ENCODE measurements at regions not wholly inside any gene's neighbourhood (a gene's known extent, or its start where the extent isn't known, plus 50 kb on each side); places are given as distances from the start of the nearest gene placed in this dataset.

DNA sequence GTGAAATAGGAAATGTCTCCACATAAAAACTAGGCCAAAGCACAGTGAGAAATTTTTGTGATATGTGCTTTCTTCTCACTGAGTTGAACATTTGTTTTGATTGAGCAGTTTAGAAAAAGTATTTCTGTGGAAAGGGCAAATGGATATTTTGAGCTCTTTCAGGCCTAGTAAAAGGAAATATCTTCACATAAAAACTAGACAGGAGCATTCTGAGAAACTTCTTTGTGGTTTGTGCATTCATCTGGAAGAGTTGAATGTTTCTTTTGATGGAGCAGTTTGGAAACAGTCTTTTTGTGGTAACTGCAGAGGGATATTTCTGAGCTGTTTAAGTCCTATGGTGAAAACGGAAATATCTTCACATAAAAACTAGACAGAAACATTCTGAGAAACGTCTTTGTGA, 582.7 kb upstream of the ALG10B start:
- ATAC-seq (no peak), DNase-seq (no peak)
- TF ChIP-seq, protein P1, sequence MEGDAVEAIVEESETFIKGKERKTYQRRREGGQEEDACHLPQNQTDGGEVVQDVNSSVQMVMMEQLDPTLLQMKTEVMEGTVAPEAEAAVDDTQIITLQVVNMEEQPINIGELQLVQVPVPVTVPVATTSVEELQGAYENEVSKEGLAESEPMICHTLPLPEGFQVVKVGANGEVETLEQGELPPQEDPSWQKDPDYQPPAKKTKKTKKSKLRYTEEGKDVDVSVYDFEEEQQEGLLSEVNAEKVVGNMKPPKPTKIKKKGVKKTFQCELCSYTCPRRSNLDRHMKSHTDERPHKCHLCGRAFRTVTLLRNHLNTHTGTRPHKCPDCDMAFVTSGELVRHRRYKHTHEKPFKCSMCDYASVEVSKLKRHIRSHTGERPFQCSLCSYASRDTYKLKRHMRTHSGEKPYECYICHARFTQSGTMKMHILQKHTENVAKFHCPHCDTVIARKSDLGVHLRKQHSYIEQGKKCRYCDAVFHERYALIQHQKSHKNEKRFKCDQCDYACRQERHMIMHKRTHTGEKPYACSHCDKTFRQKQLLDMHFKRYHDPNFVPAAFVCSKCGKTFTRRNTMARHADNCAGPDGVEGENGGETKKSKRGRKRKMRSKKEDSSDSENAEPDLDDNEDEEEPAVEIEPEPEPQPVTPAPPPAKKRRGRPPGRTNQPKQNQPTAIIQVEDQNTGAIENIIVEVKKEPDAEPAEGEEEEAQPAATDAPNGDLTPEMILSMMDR (IDR thresholded peaks at IDR 0.05): no peak
- TF ChIP-seq POLR2A (IDR thresholded peaks at IDR 0.05): no peak
- Histone ChIP-seq H3K36me3 (no peaks in the 10 kb centered on the region), H3K27ac (no peak overlapping the region), H3K27me3 (no peaks in the 10 kb centered on the region), H3K4me3 (no peak overlapping the region), H3K9me3 (peaks cover 0 to 70% (median 25%) of the 10 kb centered on the region in 12 donors), H3K4me1 (no peaks in the 10 kb centered on the region)
- intact Hi-C loops (cut with DNase I): no loop called here
- 27 to 35% (median 33%) methylated on average over 2 of the region's 2 CpGs for WGBS, 4 donors

All from heart left ventricle (tissue), 16 donors.